ENCODE measurements at regions not wholly inside any gene's neighbourhood (a gene's known extent, or its start where the extent isn't known, plus 50 kb on each side); places are given as distances from the start of the nearest gene placed in this dataset.

- no TSS peak for BruUV-seq (replicated peaks)
- no peak for TF ChIP-seq TCF7L2 (IDR thresholded peaks at IDR 0.05; ENCODE audit: low read depth, low read length)
- TF ChIP-seq, protein P1, sequence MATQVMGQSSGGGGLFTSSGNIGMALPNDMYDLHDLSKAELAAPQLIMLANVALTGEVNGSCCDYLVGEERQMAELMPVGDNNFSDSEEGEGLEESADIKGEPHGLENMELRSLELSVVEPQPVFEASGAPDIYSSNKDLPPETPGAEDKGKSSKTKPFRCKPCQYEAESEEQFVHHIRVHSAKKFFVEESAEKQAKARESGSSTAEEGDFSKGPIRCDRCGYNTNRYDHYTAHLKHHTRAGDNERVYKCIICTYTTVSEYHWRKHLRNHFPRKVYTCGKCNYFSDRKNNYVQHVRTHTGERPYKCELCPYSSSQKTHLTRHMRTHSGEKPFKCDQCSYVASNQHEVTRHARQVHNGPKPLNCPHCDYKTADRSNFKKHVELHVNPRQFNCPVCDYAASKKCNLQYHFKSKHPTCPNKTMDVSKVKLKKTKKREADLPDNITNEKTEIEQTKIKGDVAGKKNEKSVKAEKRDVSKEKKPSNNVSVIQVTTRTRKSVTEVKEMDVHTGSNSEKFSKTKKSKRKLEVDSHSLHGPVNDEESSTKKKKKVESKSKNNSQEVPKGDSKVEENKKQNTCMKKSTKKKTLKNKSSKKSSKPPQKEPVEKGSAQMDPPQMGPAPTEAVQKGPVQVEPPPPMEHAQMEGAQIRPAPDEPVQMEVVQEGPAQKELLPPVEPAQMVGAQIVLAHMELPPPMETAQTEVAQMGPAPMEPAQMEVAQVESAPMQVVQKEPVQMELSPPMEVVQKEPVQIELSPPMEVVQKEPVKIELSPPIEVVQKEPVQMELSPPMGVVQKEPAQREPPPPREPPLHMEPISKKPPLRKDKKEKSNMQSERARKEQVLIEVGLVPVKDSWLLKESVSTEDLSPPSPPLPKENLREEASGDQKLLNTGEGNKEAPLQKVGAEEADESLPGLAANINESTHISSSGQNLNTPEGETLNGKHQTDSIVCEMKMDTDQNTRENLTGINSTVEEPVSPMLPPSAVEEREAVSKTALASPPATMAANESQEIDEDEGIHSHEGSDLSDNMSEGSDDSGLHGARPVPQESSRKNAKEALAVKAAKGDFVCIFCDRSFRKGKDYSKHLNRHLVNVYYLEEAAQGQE (IDR thresholded peaks at IDR 0.05; ENCODE audit: insufficient read depth in 1 of 2, low read depth in 2 of 2, low read length in 1 of 2), result no peak
- in situ Hi-C loops (cut with HindIII; ENCODE audit: low pct_unique_long_range_greater_than_20kb, low sequenced_read_pairs), result no loop called here
- Histone ChIP-seq H3K36me3 (ENCODE audit: control insufficient read depth, insufficient read depth, low read length) (no peaks in the 10 kb centered on the region), H3K4me1 (ENCODE audit: control insufficient read depth, insufficient read depth, low read length) (no peaks in the 10 kb centered on the region), H3K27me3 (ENCODE audit: control insufficient read depth, insufficient read depth, low read length) (no peaks in the 10 kb centered on the region), H3K9me3 (ENCODE audit: control insufficient read depth, insufficient read depth, low read depth, low read length) (peaks cover 7% of the 10 kb centered on the region; the same call in 1 of the 2 replicates), H3K27ac (ENCODE audit: low read length) (no peak overlapping the region), H3K4me3 (ENCODE audit: low read depth in 2 of 2, low read length in 2 of 2) (no peak overlapping the region)
- no peak for ATAC-seq
- intact Hi-C loops (cut with micrococcal nuclease; ENCODE audit: unreplicated experiment), result no loop called here
- CTCF ChIA-PET, result no interaction called here
- POLR2A ChIA-PET, result no interaction called here
- DNase-seq (ENCODE audit: low read depth, low spot score), result no peak
Measured at GRCh38 chr11:79922641-79923040, 481.8 kb upstream of the TENM4 start.

GRCh38 chr11:79920480-79920879, 479.6 kb upstream of the TENM4 start:
- no TSS peak for BruUV-seq (replicated peaks)

More at GRCh38 chr11:79920480-79920879, 479.6 kb upstream of the TENM4 start:
- no peaks in the 10 kb centered on the region for H3K36me3 ChIP-seq (ENCODE audit: control insufficient read depth, insufficient read depth, low read length)
- ChIA-PET POLR2A (no interaction called here), CTCF (no interaction called here)
- intact Hi-C loops (cut with micrococcal nuclease; ENCODE audit: unreplicated experiment) (no loop called here), in situ Hi-C loops (cut with HindIII; ENCODE audit: low pct_unique_long_range_greater_than_20kb, low sequenced_read_pairs) (no loop called here)
- DNase-seq (ENCODE audit: low read depth, low spot score) (no peak), ATAC-seq (no peak)
- no peak overlapping the region for H3K4me3 ChIP-seq (ENCODE audit: low read depth in 2 of 2, low read length in 2 of 2)
- no peaks in the 10 kb centered on the region for H3K4me1 ChIP-seq (ENCODE audit: control insufficient read depth, insufficient read depth, low read length)
- H3K9me3 ChIP-seq (ENCODE audit: control insufficient read depth, insufficient read depth, low read depth, low read length), result peaks cover 7% of the 10 kb centered on the region; the same call in 1 of the 2 replicates
- H3K27me3 ChIP-seq (ENCODE audit: control insufficient read depth, insufficient read depth, low read length), result no peaks in the 10 kb centered on the region
- H3K27ac ChIP-seq (ENCODE audit: low read length), result no peak overlapping the region
- TF ChIP-seq SIN3A (IDR thresholded peaks at IDR 0.05; ENCODE audit: borderline replicate concordance, insufficient read depth, low read depth, low read length), result no peak
- TF ChIP-seq, protein P1 (IDR thresholded peaks at IDR 0.05; ENCODE audit: insufficient read depth in 1 of 2, low read depth in 2 of 2, low read length in 1 of 2), result no peak
- TF ChIP-seq POLR2AphosphoS5 (IDR thresholded peaks at IDR 0.05; ENCODE audit: low read depth, low read length), result no peak
- no peak for TF ChIP-seq TCF7L2 (IDR thresholded peaks at IDR 0.05; ENCODE audit: low read depth, low read length)
- TF ChIP-seq, protein P2, sequence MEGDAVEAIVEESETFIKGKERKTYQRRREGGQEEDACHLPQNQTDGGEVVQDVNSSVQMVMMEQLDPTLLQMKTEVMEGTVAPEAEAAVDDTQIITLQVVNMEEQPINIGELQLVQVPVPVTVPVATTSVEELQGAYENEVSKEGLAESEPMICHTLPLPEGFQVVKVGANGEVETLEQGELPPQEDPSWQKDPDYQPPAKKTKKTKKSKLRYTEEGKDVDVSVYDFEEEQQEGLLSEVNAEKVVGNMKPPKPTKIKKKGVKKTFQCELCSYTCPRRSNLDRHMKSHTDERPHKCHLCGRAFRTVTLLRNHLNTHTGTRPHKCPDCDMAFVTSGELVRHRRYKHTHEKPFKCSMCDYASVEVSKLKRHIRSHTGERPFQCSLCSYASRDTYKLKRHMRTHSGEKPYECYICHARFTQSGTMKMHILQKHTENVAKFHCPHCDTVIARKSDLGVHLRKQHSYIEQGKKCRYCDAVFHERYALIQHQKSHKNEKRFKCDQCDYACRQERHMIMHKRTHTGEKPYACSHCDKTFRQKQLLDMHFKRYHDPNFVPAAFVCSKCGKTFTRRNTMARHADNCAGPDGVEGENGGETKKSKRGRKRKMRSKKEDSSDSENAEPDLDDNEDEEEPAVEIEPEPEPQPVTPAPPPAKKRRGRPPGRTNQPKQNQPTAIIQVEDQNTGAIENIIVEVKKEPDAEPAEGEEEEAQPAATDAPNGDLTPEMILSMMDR (IDR thresholded peaks at IDR 0.05), result no peak

All from Panc1 (cell line).